T-cell (primary cell): ENCODE measurements at regions not wholly inside any gene's neighbourhood (a gene's known extent, or its start where the extent isn't known, plus 50 kb on each side); places are given as distances from the start of the nearest gene placed in this dataset.

Experiments used
- ATAC-seq, 4 experiments: fragments of 200-7000 bp in 3 of 4; fragments of 150-1000 bp in 1 of 4; cut with Tn5 transposase; replicated peaks in 1 of 4; 1 replicate in 3 of 4; 2 replicates in 1 of 4; pipeline ENCODE4 v1.10.0; 2021; ENCODE audit warnings: moderate library complexity in 3 of 4, mild to moderate bottlenecking in 2 of 4, moderate number of reproducible peaks in 1 of 4
- CTCF ChIA-PET, 2 donors: fragments of 300-600 bp; sonication (Branson Sonifier 250); formaldehyde crosslinking; loops; one replicate each; lab custom pipeline; 2022; ENCODE audit warnings: antibody characterized with exemption in 2 of 2; lab: Charles Lee
- POLR2A ChIA-PET, 2 donors: fragments of 300-600 bp; sonication (Branson Sonifier 250); formaldehyde crosslinking; loops; one replicate each; lab custom pipeline; 2022; ENCODE audit warnings: antibody characterized with exemption in 2 of 2; lab: Charles Lee
- DNase-seq, 35 experiments: peaks; one replicate each; pipeline versions ENCODE4 v3.0.0 to v3.0.0-alpha.2; 2013 to 2023
- H3K27ac ChIP-seq: one replicate; pipeline ENCODE4 v1.5.1; 2013; ENCODE audit warnings: low read length
- H3K27me3 ChIP-seq, 2 experiments: replicated peaks in 1 of 2; 1 replicate in 1 of 2; 2 replicates in 1 of 2; pipeline versions ENCODE4 v1.6.1 to v1.7.0; 2013; ENCODE audit warnings: low read length in 1 of 2, mixed read lengths in 1 of 2; ENCODE audit not compliant: control insufficient read depth in 2 of 2, insufficient read depth in 2 of 2; ENCODE audit errors: extremely low read depth in 1 of 2
- H3K36me3 ChIP-seq, 2 donors: 1 replicate in 1 of 2; 2 replicates in 1 of 2; pipeline versions ENCODE4 v1.6.1 to v1.7.0; 2013; ENCODE audit warnings: low read length in 1 of 2; ENCODE audit not compliant: control insufficient read depth in 2 of 2, insufficient read depth in 1 of 2; ENCODE audit errors: extremely low read depth in 1 of 2
- H3K4me1 ChIP-seq, 2 experiments: 1 replicate in 1 of 2; 2 replicates in 1 of 2; pipeline versions ENCODE4 v1.6.1 to v1.7.0; 2013; ENCODE audit warnings: low read length in 2 of 2, mixed read lengths in 1 of 2; ENCODE audit not compliant: insufficient read depth in 2 of 2, control insufficient read depth in 1 of 2; ENCODE audit errors: extremely low read depth in 1 of 2
- H3K4me3 ChIP-seq, 2 donors: 1 replicate in 1 of 2; 2 replicates in 1 of 2; pipeline versions ENCODE4 v1.5.1 to v1.7.0; 2013; ENCODE audit warnings: mild to moderate bottlenecking in 2 of 2, low read length in 1 of 2, moderate library complexity in 1 of 2; ENCODE audit not compliant: control insufficient read depth in 1 of 2; ENCODE audit errors: extremely low read depth in 1 of 2
- H3K9me3 ChIP-seq: 2 replicates; pipeline ENCODE4 v1.7.0; 2013
- H3K27ac Mint-ChIP-seq, 2 donors: one replicate each; pipeline ENCODE4 v1.8.0; 2020 to 2021; ENCODE audit warnings: mild to moderate bottlenecking in 2 of 2, mixed read lengths in 2 of 2
- H3K27me3 Mint-ChIP-seq, 2 donors: one replicate each; pipeline ENCODE4 v1.8.0; 2021 to 2022; ENCODE audit warnings: mixed read lengths in 2 of 2
- H3K36me3 Mint-ChIP-seq: one replicate; pipeline ENCODE4 v1.8.0; 2021; ENCODE audit warnings: mixed read lengths
- H3K4me1 Mint-ChIP-seq, 3 donors: one replicate each; pipeline ENCODE4 v1.8.0; 2020 to 2022; ENCODE audit warnings: mixed read lengths in 3 of 3, mild to moderate bottlenecking in 1 of 3
- H3K4me3 Mint-ChIP-seq, 3 donors: one replicate each; pipeline ENCODE4 v1.8.0; 2020 to 2022; ENCODE audit warnings: mild to moderate bottlenecking in 3 of 3, mixed read lengths in 3 of 3, moderate library complexity in 3 of 3
- H3K9me3 Mint-ChIP-seq, 3 donors: one replicate each; pipeline ENCODE4 v1.8.0; 2020 to 2022; ENCODE audit warnings: mixed read lengths in 3 of 3
- WGBS: methylation state at CpG from one replicate; pipeline ENCODE4 v1.1.5; 2013; ENCODE audit warnings: missing lambda C conversion rate; ENCODE audit not compliant: insufficient coverage; 5-methylcytosine and 5-hydroxymethylcytosine counted together

- no peak overlapping the region for H3K27ac ChIP-seq
- no peaks in the 10 kb centered on the region for H3K36me3 ChIP-seq
- H3K4me3 Mint-ChIP-seq: no peak overlapping the region
- peaks cover 3% of the 10 kb centered on the region for H3K9me3 ChIP-seq
- WGBS: no CpG with 5 or more reads among the region's 4 CpGs
- no peak overlapping the region for H3K4me3 ChIP-seq
- ChIA-PET POLR2A (no interaction called here), CTCF (no interaction called here)
- H3K4me1 Mint-ChIP-seq: no peaks in the 10 kb centered on the region
- H3K4me1 ChIP-seq: no peaks in the 10 kb centered on the region
- H3K9me3 Mint-ChIP-seq: peaks cover 25 to 31% (median 27%) of the 10 kb centered on the region in 3 donors
- ATAC-seq: no peak
- H3K27me3 ChIP-seq: no peaks in the 10 kb centered on the region
- no peak overlapping the region for H3K27ac Mint-ChIP-seq
- H3K36me3 Mint-ChIP-seq: no peaks in the 10 kb centered on the region
- H3K27me3 Mint-ChIP-seq: no peaks in the 10 kb centered on the region
- DNase-seq: no peak
Observed at GRCh38 chr13:55245005-55245644, 1895.6 kb upstream of the PRR20A start.

- no peaks in the 10 kb centered on the region for H3K27me3 ChIP-seq
- H3K4me3 ChIP-seq: no peak overlapping the region
- no peaks in the 10 kb centered on the region for H3K4me1 ChIP-seq
- WGBS: no CpG with 5 or more reads among the region's 6 CpGs
- H3K36me3 Mint-ChIP-seq: no peaks in the 10 kb centered on the region
- ChIA-PET POLR2A (no interaction called here), CTCF (no interaction called here)
- no peaks in the 10 kb centered on the region for H3K36me3 ChIP-seq
- H3K27ac Mint-ChIP-seq: no peak overlapping the region
- H3K9me3 Mint-ChIP-seq: peaks cover 19 to 29% (median 25%) of the 10 kb centered on the region in 3 donors
- ATAC-seq: no peak
- no peak overlapping the region for H3K4me3 Mint-ChIP-seq
- H3K9me3 ChIP-seq: no peaks in the 10 kb centered on the region
- DNase-seq: no peak
- no peaks in the 10 kb centered on the region for H3K27me3 Mint-ChIP-seq
- no peaks in the 10 kb centered on the region for H3K4me1 Mint-ChIP-seq
- H3K27ac ChIP-seq: no peak overlapping the region
Observed at GRCh38 chr13:55255236-55255635, 1885.5 kb upstream of the PRR20A start.

GRCh38 chr13:55263045-55263444, 1877.7 kb upstream of the PRR20A start:
- DNase-seq (no peak), ATAC-seq (no peak)
- Mint-ChIP-seq H3K36me3 (no peaks in the 10 kb centered on the region), H3K27me3 (no peaks in the 10 kb centered on the region), H3K4me1 (no peaks in the 10 kb centered on the region), H3K4me3 (no peak overlapping the region), H3K27ac (no peak overlapping the region), H3K9me3 (peaks cover 11 to 15% (median 14%) of the 10 kb centered on the region in 3 donors)
- H3K27me3 ChIP-seq: no peaks in the 10 kb centered on the region
- ChIA-PET POLR2A (no interaction called here), CTCF (no interaction called here)
- no peaks in the 10 kb centered on the region for H3K9me3 ChIP-seq
- no peaks in the 10 kb centered on the region for H3K36me3 ChIP-seq
- H3K4me1 ChIP-seq: no peaks in the 10 kb centered on the region
- H3K27ac ChIP-seq: no peak overlapping the region
- H3K4me3 ChIP-seq: no peak overlapping the region
- no CpG with 5 or more reads among the region's 1 CpG for WGBS

DNA sequence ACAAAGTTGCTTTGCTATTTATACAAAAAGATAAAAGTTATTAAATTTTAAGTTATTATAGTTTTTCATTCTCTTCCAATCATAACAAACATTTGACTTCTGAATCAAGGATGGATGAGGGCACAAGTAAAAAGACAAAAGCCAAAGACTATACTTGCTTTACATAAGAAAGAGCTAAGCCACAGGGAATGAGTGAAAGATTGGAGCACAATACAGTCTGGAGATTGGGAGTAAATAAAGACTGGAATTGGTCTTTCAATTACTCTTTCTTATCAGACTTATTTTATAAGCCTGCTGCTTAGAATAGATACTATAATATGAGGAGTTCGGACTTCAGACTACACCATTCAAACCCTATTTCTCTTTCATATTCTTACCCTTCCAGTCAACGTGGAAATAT, 1874.1 kb upstream of the PRR20A start:
- H3K4me1 Mint-ChIP-seq: no peaks in the 10 kb centered on the region
- ATAC-seq (no peak), DNase-seq (no peak)
- no peak overlapping the region for H3K27ac Mint-ChIP-seq
- Histone ChIP-seq H3K36me3 (no peaks in the 10 kb centered on the region), H3K9me3 (peaks cover 3% of the 10 kb centered on the region), H3K27ac (no peak overlapping the region), H3K27me3 (no peaks in the 10 kb centered on the region), H3K4me3 (no peak overlapping the region), H3K4me1 (no peaks in the 10 kb centered on the region)
- ChIA-PET POLR2A (no interaction called here), CTCF (no interaction called here)
- peaks cover 11 to 23% (median 13%) of the 10 kb centered on the region in 3 donors for H3K9me3 Mint-ChIP-seq
- WGBS: no CpG with 5 or more reads among the region's 2 CpGs
- no peaks in the 10 kb centered on the region for H3K27me3 Mint-ChIP-seq
- no peak overlapping the region for H3K4me3 Mint-ChIP-seq
- H3K36me3 Mint-ChIP-seq: no peaks in the 10 kb centered on the region

DNA sequence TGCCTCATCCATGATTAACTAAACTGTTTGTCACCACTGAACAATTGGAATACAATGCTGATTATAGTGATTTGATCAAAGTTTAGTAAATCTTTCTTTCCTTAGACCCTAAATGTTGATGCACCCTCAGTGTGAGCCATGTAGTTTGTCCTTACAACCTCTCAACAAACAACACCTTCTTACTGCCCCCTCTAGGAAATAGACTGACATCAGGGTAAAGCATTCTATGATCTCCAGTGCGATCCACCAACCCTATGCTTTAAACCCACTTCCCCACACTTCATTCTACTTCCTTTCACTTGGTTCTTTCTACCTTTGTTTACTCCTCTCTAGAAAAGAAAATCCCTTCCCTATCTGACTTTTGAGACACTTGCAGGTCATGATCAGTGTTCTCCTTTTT, 1842.5 kb upstream of the PRR20A start:
- DNase-seq (no peak), ATAC-seq (no peak)
- H3K4me3 Mint-ChIP-seq: no peak overlapping the region
- Histone ChIP-seq H3K4me3 (no peak overlapping the region), H3K9me3 (peaks cover 2% of the 10 kb centered on the region), H3K4me1 (no peaks in the 10 kb centered on the region), H3K27ac (no peak overlapping the region), H3K27me3 (no peaks in the 10 kb centered on the region), H3K36me3 (no peaks in the 10 kb centered on the region)
- ChIA-PET CTCF (no interaction called here), POLR2A (no interaction called here)
- H3K9me3 Mint-ChIP-seq: peaks cover 21 to 30% (median 29%) of the 10 kb centered on the region in 3 donors
- no peaks in the 10 kb centered on the region for H3K36me3 Mint-ChIP-seq
- H3K27me3 Mint-ChIP-seq: no peaks in the 10 kb centered on the region
- WGBS: 69% methylated on average over 1 of the region's 1 CpG
- H3K4me1 Mint-ChIP-seq: no peaks in the 10 kb centered on the region
- no peak overlapping the region for H3K27ac Mint-ChIP-seq

- Histone ChIP-seq H3K4me1 (no peaks in the 10 kb centered on the region), H3K27ac (no peak overlapping the region), H3K27me3 (no peaks in the 10 kb centered on the region), H3K4me3 (no peak overlapping the region), H3K9me3 (no peaks in the 10 kb centered on the region), H3K36me3 (no peaks in the 10 kb centered on the region)
- no peaks in the 10 kb centered on the region for H3K27me3 Mint-ChIP-seq
- peaks cover 16 to 22% (median 20%) of the 10 kb centered on the region in 3 donors for H3K9me3 Mint-ChIP-seq
- CTCF ChIA-PET: no interaction called here
- H3K36me3 Mint-ChIP-seq: no peaks in the 10 kb centered on the region
- ATAC-seq: no peak
- H3K4me3 Mint-ChIP-seq: no peak overlapping the region
- WGBS: 100% methylated on average over 1 of the region's 3 CpGs
- POLR2A ChIA-PET: no interaction called here
- no peaks in the 10 kb centered on the region for H3K4me1 Mint-ChIP-seq
- no peak overlapping the region for H3K27ac Mint-ChIP-seq
- DNase-seq: no peak
Observed at GRCh38 chr13:55302568-55302967, 1838.2 kb upstream of the PRR20A start.

DNA sequence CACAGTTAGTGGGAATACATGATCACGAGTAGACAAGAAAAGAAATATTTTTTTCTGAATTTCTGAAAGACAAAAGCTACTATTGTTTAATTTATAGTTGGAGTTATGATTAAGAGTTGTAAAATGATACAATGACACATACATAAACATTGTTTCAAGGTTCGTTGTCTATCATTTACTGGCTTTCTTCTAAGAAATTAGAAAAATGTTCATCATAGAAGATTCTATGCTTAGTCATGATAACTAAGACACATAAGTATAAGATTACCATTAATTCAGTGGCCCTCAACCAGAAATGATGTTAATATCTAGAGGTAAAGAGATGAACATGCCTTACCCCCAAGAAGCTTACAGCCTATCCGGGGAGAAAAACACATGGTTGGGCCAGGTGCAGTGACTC, 1832.8 kb upstream of the PRR20A start:
- Mint-ChIP-seq H3K9me3 (peaks cover 5 to 21% (median 8%) of the 10 kb centered on the region in 3 donors), H3K36me3 (no peaks in the 10 kb centered on the region), H3K27me3 (no peaks in the 10 kb centered on the region), H3K27ac (no peak overlapping the region), H3K4me1 (no peaks in the 10 kb centered on the region), H3K4me3 (no peak overlapping the region)
- ATAC-seq (no peak), DNase-seq (no peak)
- Histone ChIP-seq H3K36me3 (no peaks in the 10 kb centered on the region), H3K4me1 (no peaks in the 10 kb centered on the region), H3K27me3 (no peaks in the 10 kb centered on the region), H3K4me3 (no peak overlapping the region), H3K27ac (no peak overlapping the region), H3K9me3 (no peaks in the 10 kb centered on the region)
- POLR2A ChIA-PET: no interaction called here
- CTCF ChIA-PET: no interaction called here
- WGBS: 100% methylated on average over 1 of the region's 3 CpGs
